WTC11 (cell line): ENCODE measurements at regions not wholly inside any gene's neighbourhood (a gene's known extent, or its start where the extent isn't known, plus 50 kb on each side); places are given as distances from the start of the nearest gene placed in this dataset.

ENCODE experiments used
- ATAC-seq: fragments of 200-7000 bp; cut with Tn5 transposase; 2 replicates; pipeline ENCODE4 v1.10.0; 2021; ENCODE audit warnings: mild to moderate bottlenecking, moderate library complexity
- CTCF ChIA-PET: fragments of 300-600 bp; sonication (Branson Sonifier 250); formaldehyde crosslinking; loops from one replicate; lab custom pipeline; 2021; ENCODE audit warnings: antibody characterized with exemption; lab: Charles Lee
- POLR2A ChIA-PET: fragments of 350-600 bp; sonication (Branson Sonifier 250); formaldehyde crosslinking; loops from one replicate; lab custom pipeline; 2021; ENCODE audit warnings: antibody characterized with exemption; lab: Charles Lee
- DNase-seq: peaks from one replicate; pipeline ENCODE4 v3.0.0; 2021; ENCODE audit warnings: low spot score
- H3K27ac Mint-ChIP-seq: 2 replicates; pipeline ENCODE4 v1.8.0; 2021; ENCODE audit warnings: mixed read lengths
- H3K27me3 Mint-ChIP-seq: 2 replicates; pipeline ENCODE4 v1.8.0; 2021; ENCODE audit warnings: low read depth, mild to moderate bottlenecking, moderate library complexity, mixed read lengths
- H3K36me3 Mint-ChIP-seq: 2 replicates; pipeline ENCODE4 v1.8.0; 2021; ENCODE audit warnings: mixed read lengths
- H3K4me1 Mint-ChIP-seq: 2 replicates; pipeline ENCODE4 v1.8.0; 2022; ENCODE audit warnings: mixed read lengths
- H3K4me3 Mint-ChIP-seq: 2 replicates; pipeline ENCODE4 v1.8.0; 2021; ENCODE audit warnings: mild to moderate bottlenecking, moderate library complexity, mixed read lengths
- H3K9me3 Mint-ChIP-seq: 2 replicates; pipeline ENCODE4 v1.8.0; 2021; ENCODE audit warnings: mixed read lengths
- ELF4 ChIP-seq: sonication (generic); formaldehyde crosslinking; IDR thresholded peaks from 2 replicates; pipeline ENCODE4 v1.8.1; 2022; ENCODE audit warnings: low read depth, mild to moderate bottlenecking, moderate library complexity, missing genetic modification reagents
- ERG ChIP-seq: fragments of 250-450 bp; sonication (Bioruptor Pico); IDR thresholded peaks from 2 replicates; pipeline ENCODE4 v1.8.0; 2021; ENCODE audit warnings: mild to moderate bottlenecking
- FOXP1 ChIP-seq: sonication (generic); formaldehyde crosslinking; IDR thresholded peaks from 2 replicates; pipeline ENCODE4 v1.8.0; 2022; ENCODE audit warnings: missing genetic modification reagents, mild to moderate bottlenecking, moderate library complexity, borderline replicate concordance
- FOXP4 ChIP-seq: sonication (generic); formaldehyde crosslinking; IDR thresholded peaks from 2 replicates; pipeline ENCODE4 v1.8.0; 2022; ENCODE audit warnings: mild to moderate bottlenecking, missing genetic modification reagents
- GABPB1 ChIP-seq: sonication (generic); formaldehyde crosslinking; IDR thresholded peaks from 2 replicates; pipeline ENCODE4 v1.8.1; 2023; ENCODE audit warnings: mild to moderate bottlenecking, missing genetic modification reagents
- MYBL2 ChIP-seq: sonication (generic); formaldehyde crosslinking; IDR thresholded peaks from 2 replicates; pipeline ENCODE4 v1.8.1; 2023; ENCODE audit warnings: mild to moderate bottlenecking, moderate library complexity, missing genetic modification reagents
- NFYB ChIP-seq: sonication (generic); formaldehyde crosslinking; conservative IDR thresholded peaks from 2 replicates; pipeline ENCODE4 v1.8.0; 2022; ENCODE audit warnings: low read depth, missing genetic modification reagents
- NR2C2 ChIP-seq: sonication (generic); formaldehyde crosslinking; IDR thresholded peaks from 2 replicates; pipeline ENCODE4 v1.8.0; 2022; ENCODE audit warnings: mild to moderate bottlenecking, missing genetic modification reagents
- OVOL2 ChIP-seq: fragments of 250-450 bp; sonication (Bioruptor Pico); IDR thresholded peaks from 2 replicates; pipeline ENCODE4 v1.9.0; 2021; ENCODE audit warnings: mild to moderate bottlenecking, borderline replicate concordance
- SP1 ChIP-seq: sonication (generic); formaldehyde crosslinking; conservative IDR thresholded peaks from 2 replicates; pipeline ENCODE4 v1.8.1; 2022; ENCODE audit warnings: missing genetic modification reagents
- ZBTB21 ChIP-seq: sonication (generic); formaldehyde crosslinking; IDR thresholded peaks from 2 replicates; pipeline ENCODE4 v1.8.1; 2023; ENCODE audit warnings: mild to moderate bottlenecking, missing genetic modification reagents, borderline replicate concordance
- ZNF138 ChIP-seq: sonication (generic); formaldehyde crosslinking; conservative IDR thresholded peaks from 2 replicates; pipeline ENCODE4 v1.8.1; 2022; ENCODE audit warnings: mild to moderate bottlenecking, moderate library complexity, missing genetic modification reagents
- ZNF263 ChIP-seq: sonication (generic); formaldehyde crosslinking; IDR thresholded peaks from 2 replicates; pipeline ENCODE4 v1.8.1; 2022; ENCODE audit warnings: low read depth, mild to moderate bottlenecking, moderate library complexity, missing genetic modification reagents
- ZNF317 ChIP-seq: sonication (generic); formaldehyde crosslinking; IDR thresholded peaks from 2 replicates; pipeline ENCODE4 v1.8.1; 2023; ENCODE audit warnings: low read depth, mild to moderate bottlenecking, moderate library complexity, missing genetic modification reagents, borderline replicate concordance
- ZNF423 ChIP-seq: fragments of 250-450 bp; sonication (Bioruptor Pico); IDR thresholded peaks from 2 replicates; pipeline ENCODE4 v2.1.2; 2022; ENCODE audit warnings: mild to moderate bottlenecking, moderate library complexity
- ZNF671 ChIP-seq: fragments of 250-450 bp; sonication (Bioruptor Pico); IDR thresholded peaks from 2 replicates; pipeline ENCODE4 v1.8.0; 2021; ENCODE audit warnings: mild to moderate bottlenecking
- TF ChIP-seq, protein P1 (sequence below): sonication (generic); formaldehyde crosslinking; IDR thresholded peaks from 2 replicates; pipeline ENCODE4 v1.8.0; 2023; ENCODE audit warnings: missing genetic modification reagents, mild to moderate bottlenecking, borderline replicate concordance
- TF ChIP-seq, protein P2 (sequence below): sonication (generic); formaldehyde crosslinking; IDR thresholded peaks from 2 replicates; pipeline ENCODE4 v1.8.1; 2023; ENCODE audit warnings: mild to moderate bottlenecking, moderate library complexity, missing genetic modification reagents
- TF ChIP-seq, protein P3 (sequence below): sonication (generic); formaldehyde crosslinking; IDR thresholded peaks from 2 replicates; pipeline ENCODE4 v1.8.0; 2022; ENCODE audit warnings: mild to moderate bottlenecking, missing genetic modification reagents
- TF ChIP-seq, protein P4 (sequence below): sonication (generic); formaldehyde crosslinking; conservative IDR thresholded peaks from 2 replicates; pipeline ENCODE4 v1.8.1; 2022; ENCODE audit warnings: mild to moderate bottlenecking, missing genetic modification reagents
- TF ChIP-seq, protein P5 (sequence below): fragments of 250-450 bp; sonication (Bioruptor Pico); conservative IDR thresholded peaks from 2 replicates; pipeline ENCODE4 v1.9.0; 2021; ENCODE audit warnings: mild to moderate bottlenecking
- TF ChIP-seq, protein P6 (sequence below): fragments of 200-600 bp; IDR thresholded peaks from 2 replicates; pipeline ENCODE4 v1.8.0; 2022; ENCODE audit warnings: antibody characterized with exemption

DNA sequence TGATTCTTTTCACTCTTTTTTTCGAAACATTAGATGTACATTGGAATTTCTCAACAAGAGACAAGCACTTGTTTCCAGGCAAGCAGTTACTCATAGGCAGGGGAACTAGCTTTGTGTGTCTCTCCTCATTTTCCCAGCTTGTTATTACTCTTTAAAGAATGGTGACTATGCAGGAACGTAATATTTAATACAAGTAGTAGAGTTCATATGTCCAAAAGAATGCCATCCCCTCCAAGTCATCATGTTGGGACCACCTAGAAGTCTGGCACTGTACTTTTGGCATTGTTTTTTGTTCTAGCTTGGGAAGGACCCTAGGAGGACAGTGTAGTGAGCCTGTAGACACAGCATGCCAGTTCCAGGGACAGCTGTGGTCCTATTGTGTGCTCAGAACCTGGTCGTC, 650.7 kb downstream of the INHBA start:
- H3K36me3 Mint-ChIP-seq = 0 out of 2 replicates have a peak, but pooled peaks cover 3% of the 10 kb centered on the region
- H3K4me3 Mint-ChIP-seq = no peak overlapping the region
- ATAC-seq (no peak), DNase-seq (no peak)
- ChIA-PET CTCF (interaction anchor here (1.6 kb wide), 1 partner anchor 49 kb away, joined by 4 read pairs; no protein-coding TSS in a partner anchor), POLR2A (no interaction called here)
- no peak overlapping the region for H3K27ac Mint-ChIP-seq
- peaks cover 25% of the 10 kb centered on the region for H3K4me1 Mint-ChIP-seq
- peaks cover 4% of the 10 kb centered on the region; the same call in 1 of the 2 replicates for H3K9me3 Mint-ChIP-seq
- H3K27me3 Mint-ChIP-seq = peaks cover 47% of the 10 kb centered on the region
- TF ChIP-seq ZNF138 (CRISPR knock-in tag) = no peak
- TF ChIP-seq NR2C2 = no peak
- TF ChIP-seq, protein P1, sequence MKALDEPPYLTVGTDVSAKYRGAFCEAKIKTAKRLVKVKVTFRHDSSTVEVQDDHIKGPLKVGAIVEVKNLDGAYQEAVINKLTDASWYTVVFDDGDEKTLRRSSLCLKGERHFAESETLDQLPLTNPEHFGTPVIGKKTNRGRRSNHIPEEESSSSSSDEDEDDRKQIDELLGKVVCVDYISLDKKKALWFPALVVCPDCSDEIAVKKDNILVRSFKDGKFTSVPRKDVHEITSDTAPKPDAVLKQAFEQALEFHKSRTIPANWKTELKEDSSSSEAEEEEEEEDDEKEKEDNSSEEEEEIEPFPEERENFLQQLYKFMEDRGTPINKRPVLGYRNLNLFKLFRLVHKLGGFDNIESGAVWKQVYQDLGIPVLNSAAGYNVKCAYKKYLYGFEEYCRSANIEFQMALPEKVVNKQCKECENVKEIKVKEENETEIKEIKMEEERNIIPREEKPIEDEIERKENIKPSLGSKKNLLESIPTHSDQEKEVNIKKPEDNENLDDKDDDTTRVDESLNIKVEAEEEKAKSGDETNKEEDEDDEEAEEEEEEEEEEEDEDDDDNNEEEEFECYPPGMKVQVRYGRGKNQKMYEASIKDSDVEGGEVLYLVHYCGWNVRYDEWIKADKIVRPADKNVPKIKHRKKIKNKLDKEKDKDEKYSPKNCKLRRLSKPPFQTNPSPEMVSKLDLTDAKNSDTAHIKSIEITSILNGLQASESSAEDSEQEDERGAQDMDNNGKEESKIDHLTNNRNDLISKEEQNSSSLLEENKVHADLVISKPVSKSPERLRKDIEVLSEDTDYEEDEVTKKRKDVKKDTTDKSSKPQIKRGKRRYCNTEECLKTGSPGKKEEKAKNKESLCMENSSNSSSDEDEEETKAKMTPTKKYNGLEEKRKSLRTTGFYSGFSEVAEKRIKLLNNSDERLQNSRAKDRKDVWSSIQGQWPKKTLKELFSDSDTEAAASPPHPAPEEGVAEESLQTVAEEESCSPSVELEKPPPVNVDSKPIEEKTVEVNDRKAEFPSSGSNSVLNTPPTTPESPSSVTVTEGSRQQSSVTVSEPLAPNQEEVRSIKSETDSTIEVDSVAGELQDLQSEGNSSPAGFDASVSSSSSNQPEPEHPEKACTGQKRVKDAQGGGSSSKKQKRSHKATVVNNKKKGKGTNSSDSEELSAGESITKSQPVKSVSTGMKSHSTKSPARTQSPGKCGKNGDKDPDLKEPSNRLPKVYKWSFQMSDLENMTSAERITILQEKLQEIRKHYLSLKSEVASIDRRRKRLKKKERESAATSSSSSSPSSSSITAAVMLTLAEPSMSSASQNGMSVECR = no peak
- TF ChIP-seq ZNF671 (CRISPR knock-in tag) = no peak
- no peak for TF ChIP-seq ZNF423
- TF ChIP-seq ZNF317 (CRISPR knock-in tag) = no peak
- TF ChIP-seq, protein P2, sequence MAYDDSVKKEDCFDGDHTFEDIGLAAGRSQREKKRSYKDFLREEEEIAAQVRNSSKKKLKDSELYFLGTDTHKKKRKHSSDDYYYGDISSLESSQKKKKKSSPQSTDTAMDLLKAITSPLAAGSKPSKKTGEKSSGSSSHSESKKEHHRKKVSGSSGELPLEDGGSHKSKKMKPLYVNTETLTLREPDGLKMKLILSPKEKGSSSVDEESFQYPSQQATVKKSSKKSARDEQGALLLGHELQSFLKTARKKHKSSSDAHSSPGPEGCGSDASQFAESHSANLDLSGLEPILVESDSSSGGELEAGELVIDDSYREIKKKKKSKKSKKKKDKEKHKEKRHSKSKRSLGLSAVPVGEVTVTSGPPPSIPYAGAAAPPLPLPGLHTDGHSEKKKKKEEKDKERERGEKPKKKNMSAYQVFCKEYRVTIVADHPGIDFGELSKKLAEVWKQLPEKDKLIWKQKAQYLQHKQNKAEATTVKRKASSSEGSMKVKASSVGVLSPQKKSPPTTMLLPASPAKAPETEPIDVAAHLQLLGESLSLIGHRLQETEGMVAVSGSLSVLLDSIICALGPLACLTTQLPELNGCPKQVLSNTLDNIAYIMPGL (CRISPR knock-in tag) = no peak
- no peak for TF ChIP-seq ELF4
- TF ChIP-seq, protein P3, sequence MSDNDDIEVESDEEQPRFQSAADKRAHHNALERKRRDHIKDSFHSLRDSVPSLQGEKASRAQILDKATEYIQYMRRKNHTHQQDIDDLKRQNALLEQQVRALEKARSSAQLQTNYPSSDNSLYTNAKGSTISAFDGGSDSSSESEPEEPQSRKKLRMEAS = no peak
- no peak for TF ChIP-seq FOXP1 (CRISPR knock-in tag)
- no peak for TF ChIP-seq GABPB1 (CRISPR knock-in tag)
- no peak for TF ChIP-seq MYBL2
- TF ChIP-seq SP1 (CRISPR knock-in tag) = no peak
- TF ChIP-seq NFYB (CRISPR knock-in tag) = no peak
- no peak for TF ChIP-seq OVOL2 (CRISPR knock-in tag)
- no peak for TF ChIP-seq ZNF263 (CRISPR knock-in tag)
- TF ChIP-seq, protein P4, sequence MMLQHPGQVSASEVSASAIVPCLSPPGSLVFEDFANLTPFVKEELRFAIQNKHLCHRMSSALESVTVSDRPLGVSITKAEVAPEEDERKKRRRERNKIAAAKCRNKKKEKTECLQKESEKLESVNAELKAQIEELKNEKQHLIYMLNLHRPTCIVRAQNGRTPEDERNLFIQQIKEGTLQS (CRISPR knock-in tag) = no peak

- Mint-ChIP-seq H3K9me3 (peaks cover 4% of the 10 kb centered on the region; the same call in 1 of the 2 replicates), H3K27me3 (peaks cover 40% of the 10 kb centered on the region), H3K4me3 (no peak overlapping the region), H3K36me3 (0 out of 2 replicates have a peak, but pooled peaks cover 3% of the 10 kb centered on the region), H3K27ac (no peak overlapping the region), H3K4me1 (peaks cover 25% of the 10 kb centered on the region)
- ChIA-PET CTCF (interaction anchor here (1.6 kb wide), 1 partner anchor 48 kb away, joined by 4 read pairs; no protein-coding TSS in a partner anchor), POLR2A (interaction anchor here (0.6 kb wide), 1 partner anchor 49 kb away, joined by 4 read pairs; no protein-coding TSS in a partner anchor)
- ATAC-seq = no peak
- DNase-seq = no peak
- TF ChIP-seq, protein P5, sequence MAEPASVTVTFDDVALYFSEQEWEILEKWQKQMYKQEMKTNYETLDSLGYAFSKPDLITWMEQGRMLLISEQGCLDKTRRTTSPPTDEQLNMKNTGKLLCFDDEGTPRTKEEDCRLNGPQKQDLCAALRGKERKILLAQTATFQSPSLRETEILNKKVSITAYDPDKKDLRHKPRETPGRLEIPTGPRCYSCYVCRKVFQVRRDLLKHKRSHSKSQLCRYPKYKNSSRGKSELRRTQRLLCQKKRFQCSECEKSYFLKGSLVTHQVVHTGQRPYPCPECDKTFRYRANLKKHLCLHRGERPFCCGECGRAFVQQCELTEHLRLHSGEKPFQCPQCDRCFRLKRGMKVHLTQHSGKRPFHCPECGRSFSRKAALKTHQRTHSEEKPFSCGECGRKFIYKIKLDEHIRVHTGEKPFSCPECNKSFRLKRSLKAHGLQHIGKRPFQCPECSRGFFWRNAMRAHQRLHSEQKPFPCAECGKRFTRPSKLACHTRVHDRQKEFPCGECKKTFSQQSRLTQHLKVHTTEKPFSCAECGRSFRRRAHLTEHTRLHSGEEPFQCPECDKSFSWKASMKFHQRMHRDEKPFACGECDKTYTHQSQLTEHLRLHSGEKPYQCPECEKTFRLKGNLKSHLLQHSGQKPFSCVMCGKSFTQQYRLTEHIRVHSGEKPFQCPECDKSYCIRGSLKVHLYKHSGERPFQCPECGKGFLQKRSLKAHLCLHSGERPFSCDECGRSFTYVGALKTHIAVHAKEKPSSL (CRISPR knock-in tag) = no peak
- TF ChIP-seq ELF4 (no peak), NR2C2 (no peak), ZBTB21 (CRISPR knock-in tag) (no peak), FOXP4 (no peak), ERG (CRISPR knock-in tag) (no peak)
- TF ChIP-seq, protein P6, sequence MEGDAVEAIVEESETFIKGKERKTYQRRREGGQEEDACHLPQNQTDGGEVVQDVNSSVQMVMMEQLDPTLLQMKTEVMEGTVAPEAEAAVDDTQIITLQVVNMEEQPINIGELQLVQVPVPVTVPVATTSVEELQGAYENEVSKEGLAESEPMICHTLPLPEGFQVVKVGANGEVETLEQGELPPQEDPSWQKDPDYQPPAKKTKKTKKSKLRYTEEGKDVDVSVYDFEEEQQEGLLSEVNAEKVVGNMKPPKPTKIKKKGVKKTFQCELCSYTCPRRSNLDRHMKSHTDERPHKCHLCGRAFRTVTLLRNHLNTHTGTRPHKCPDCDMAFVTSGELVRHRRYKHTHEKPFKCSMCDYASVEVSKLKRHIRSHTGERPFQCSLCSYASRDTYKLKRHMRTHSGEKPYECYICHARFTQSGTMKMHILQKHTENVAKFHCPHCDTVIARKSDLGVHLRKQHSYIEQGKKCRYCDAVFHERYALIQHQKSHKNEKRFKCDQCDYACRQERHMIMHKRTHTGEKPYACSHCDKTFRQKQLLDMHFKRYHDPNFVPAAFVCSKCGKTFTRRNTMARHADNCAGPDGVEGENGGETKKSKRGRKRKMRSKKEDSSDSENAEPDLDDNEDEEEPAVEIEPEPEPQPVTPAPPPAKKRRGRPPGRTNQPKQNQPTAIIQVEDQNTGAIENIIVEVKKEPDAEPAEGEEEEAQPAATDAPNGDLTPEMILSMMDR = no peak
These were observed 651.4 kb downstream of the INHBA start for GRCh38 chr7:41051535-41051934.
